MM.1S (cell line): ENCODE measurements at regions not wholly inside any gene's neighbourhood (a gene's known extent, or its start where the extent isn't known, plus 50 kb on each side); places are given as distances from the start of the nearest gene placed in this dataset.

ENCODE experiments used
- DNase-seq: peaks from one replicate; pipeline ENCODE4 v3.0.0-alpha.2; 2015
- H2AFZ ChIP-seq: fragments of 300-600 bp; sonication (generic); 2 replicates; pipeline ENCODE4 v1.6.0; 2016; ENCODE audit warnings: antibody characterized with exemption, low read length
- H3F3A ChIP-seq: fragments of 300-600 bp; sonication (generic); 2 replicates; pipeline ENCODE4 v1.6.1; 2016; ENCODE audit warnings: mild to moderate bottlenecking, antibody characterized with exemption, low read length, moderate library complexity, mixed read lengths; ENCODE audit not compliant: insufficient read depth
- H3K27ac ChIP-seq: fragments of 300-600 bp; sonication (generic); 2 replicates; pipeline ENCODE4 v1.5.1; 2016; ENCODE audit warnings: mild to moderate bottlenecking, low read length
- H3K27me3 ChIP-seq: fragments of 300-600 bp; sonication (generic); replicated peaks from 2 replicates; pipeline ENCODE4 v1.6.0; 2016; ENCODE audit warnings: low read length; ENCODE audit not compliant: insufficient read depth
- H3K36me3 ChIP-seq: fragments of 300-600 bp; sonication (generic); replicated peaks from 2 replicates; pipeline ENCODE4 v1.6.1; 2016; ENCODE audit warnings: mild to moderate bottlenecking, low read length, mixed read lengths; ENCODE audit not compliant: insufficient read depth
- H3K4me1 ChIP-seq: fragments of 300-600 bp; sonication (generic); 2 replicates; pipeline ENCODE4 v1.6.1; 2016; ENCODE audit warnings: low read length, mixed read lengths
- H3K4me2 ChIP-seq: fragments of 300-600 bp; sonication (generic); 2 replicates; pipeline ENCODE4 v1.6.0; 2016; ENCODE audit warnings: low read depth, low read length
- H3K4me3 ChIP-seq: fragments of 300-600 bp; sonication (generic); 2 replicates; pipeline ENCODE4 v1.5.1; 2016; ENCODE audit warnings: low read length, mixed read lengths
- H3K79me2 ChIP-seq: fragments of 300-600 bp; sonication (generic); 2 replicates; pipeline ENCODE4 v1.6.1; 2016; ENCODE audit warnings: mixed run types, low read length, mixed read lengths
- H3K9ac ChIP-seq: fragments of 300-600 bp; sonication (generic); 2 replicates; pipeline ENCODE4 v1.6.1; 2016; ENCODE audit warnings: low read length, mixed read lengths
- H3K9me2 ChIP-seq: fragments of 300-600 bp; sonication (generic); replicated peaks from 2 replicates; pipeline ENCODE4 v1.6.1; 2016; ENCODE audit warnings: mild to moderate bottlenecking, low read length, mixed read lengths; ENCODE audit not compliant: insufficient read depth
- H3K9me3 ChIP-seq: fragments of 300-600 bp; sonication (generic); replicated peaks from 2 replicates; pipeline ENCODE4 v1.6.1; 2016; ENCODE audit warnings: mild to moderate bottlenecking, low read length, mixed read lengths; ENCODE audit not compliant: insufficient read depth
- H4K20me1 ChIP-seq: fragments of 300-600 bp; sonication (generic); 2 replicates; pipeline ENCODE4 v1.6.1; 2016; ENCODE audit warnings: mild to moderate bottlenecking, low read length, moderate library complexity, mixed read lengths; ENCODE audit not compliant: insufficient read depth
- CTCF ChIP-seq: fragments of 300-600 bp; sonication (generic); IDR thresholded peaks from 2 replicates; pipeline ENCODE4 v1.5.1; 2016; ENCODE audit warnings: antibody characterized with exemption, low read length, mixed read lengths
- EZH2 ChIP-seq: fragments of 300-600 bp; sonication (generic); optimal IDR thresholded peaks from 2 replicates; pipeline ENCODE3; 2017; ENCODE audit warnings: low read depth, mild to moderate bottlenecking, antibody characterized with exemption, low read length, mixed read lengths
- EZH2phosphoT487 ChIP-seq: fragments of 300-600 bp; sonication (generic); IDR thresholded peaks from 2 replicates; pipeline ENCODE4 v1.6.1; 2018; ENCODE audit warnings: antibody characterized with exemption, low read length

GRCh38 chr5:6812091-6812490, 98.9 kb downstream of the TENT4A start:
- Histone ChIP-seq H3K4me2 (no peak overlapping the region), H3K4me1 (no peaks in the 10 kb centered on the region), H3K79me2 (no peaks in the 10 kb centered on the region), H3K4me3 (no peak overlapping the region), H2AFZ (no peak overlapping the region), H3F3A (no peaks in the 10 kb centered on the region), H3K9me3 (no peaks in the 10 kb centered on the region), H3K27me3 (no peaks in the 10 kb centered on the region), H3K9me2 (no peaks in the 10 kb centered on the region), H4K20me1 (no peaks in the 10 kb centered on the region), H3K27ac (no peak overlapping the region), H3K9ac (no peak overlapping the region), H3K36me3 (no peaks in the 10 kb centered on the region)
- no peak for TF ChIP-seq CTCF
- no peak for TF ChIP-seq EZH2
- no peak for TF ChIP-seq EZH2phosphoT487
- DNase-seq, result no peak

GRCh38 chr5:6812800-6813731, 99.8 kb downstream of the TENT4A start:
- Histone ChIP-seq H2AFZ (no peak overlapping the region), H3K36me3 (no peaks in the 10 kb centered on the region), H4K20me1 (no peaks in the 10 kb centered on the region), H3F3A (no peaks in the 10 kb centered on the region), H3K79me2 (no peaks in the 10 kb centered on the region), H3K9ac (no peak overlapping the region), H3K4me1 (no peaks in the 10 kb centered on the region), H3K27me3 (no peaks in the 10 kb centered on the region), H3K4me2 (no peak overlapping the region), H3K27ac (no peak overlapping the region), H3K9me3 (no peaks in the 10 kb centered on the region), H3K9me2 (no peaks in the 10 kb centered on the region), H3K4me3 (no peak overlapping the region)
- no peak for TF ChIP-seq EZH2
- no peak for TF ChIP-seq CTCF
- TF ChIP-seq EZH2phosphoT487, result no peak
- DNase-seq, result no peak

GRCh38 chr5:6814816-6815215, 101.6 kb downstream of the TENT4A start:
- TF ChIP-seq CTCF (no peak), EZH2phosphoT487 (no peak), EZH2 (no peak)
- Histone ChIP-seq H3K79me2 (no peaks in the 10 kb centered on the region), H3F3A (no peaks in the 10 kb centered on the region), H3K9me3 (no peaks in the 10 kb centered on the region), H3K4me3 (no peak overlapping the region), H3K27ac (no peak overlapping the region), H3K9ac (no peak overlapping the region), H3K4me1 (no peaks in the 10 kb centered on the region), H3K4me2 (no peak overlapping the region), H3K27me3 (no peaks in the 10 kb centered on the region), H2AFZ (no peak overlapping the region), H3K9me2 (no peaks in the 10 kb centered on the region), H4K20me1 (no peaks in the 10 kb centered on the region), H3K36me3 (no peaks in the 10 kb centered on the region)
- no peak for DNase-seq
